ENCODE measurements at regions not wholly inside any gene's neighbourhood (a gene's known extent, or its start where the extent isn't known, plus 50 kb on each side); places are given as distances from the start of the nearest gene placed in this dataset.

DNA sequence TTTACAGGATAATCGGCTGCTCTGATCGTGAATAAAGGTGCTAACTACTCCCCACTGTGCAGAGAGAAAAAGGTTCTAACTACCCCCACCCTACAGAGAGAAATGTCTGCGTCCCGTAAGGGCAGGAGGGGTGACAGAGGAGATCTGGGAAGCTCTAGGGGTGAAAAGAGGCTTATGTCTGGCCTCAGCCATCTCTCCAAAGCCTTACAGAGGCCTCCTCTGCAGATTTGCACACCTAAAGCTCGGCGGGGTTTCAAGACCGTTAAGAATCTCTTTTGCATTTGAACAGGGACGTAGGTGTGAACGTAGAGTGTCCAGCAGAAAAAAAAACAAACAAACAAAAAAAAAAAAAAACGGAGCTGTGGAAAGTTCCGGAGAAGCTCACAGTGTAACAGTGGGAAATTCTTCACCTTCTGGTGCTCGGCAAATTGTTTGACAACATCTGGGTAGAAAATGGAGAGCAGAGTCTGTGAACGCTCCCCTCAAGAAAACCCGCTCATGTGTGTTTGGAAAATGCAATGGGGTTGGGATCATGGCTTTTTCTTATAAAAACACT is 161.0 kb downstream of the SHOX start:
- Histone ChIP-seq H3K27me3 (peaks cover 0 to 5% (median 0%) of the 10 kb centered on the region in 4 donors), H3K4me3 (no peak overlapping the region), H3K27ac (no peak overlapping the region), H3K9me3 (no peaks in the 10 kb centered on the region), H3K4me1 (no peaks in the 10 kb centered on the region), H3K36me3 (no peaks in the 10 kb centered on the region)
- TF ChIP-seq, protein P1, sequence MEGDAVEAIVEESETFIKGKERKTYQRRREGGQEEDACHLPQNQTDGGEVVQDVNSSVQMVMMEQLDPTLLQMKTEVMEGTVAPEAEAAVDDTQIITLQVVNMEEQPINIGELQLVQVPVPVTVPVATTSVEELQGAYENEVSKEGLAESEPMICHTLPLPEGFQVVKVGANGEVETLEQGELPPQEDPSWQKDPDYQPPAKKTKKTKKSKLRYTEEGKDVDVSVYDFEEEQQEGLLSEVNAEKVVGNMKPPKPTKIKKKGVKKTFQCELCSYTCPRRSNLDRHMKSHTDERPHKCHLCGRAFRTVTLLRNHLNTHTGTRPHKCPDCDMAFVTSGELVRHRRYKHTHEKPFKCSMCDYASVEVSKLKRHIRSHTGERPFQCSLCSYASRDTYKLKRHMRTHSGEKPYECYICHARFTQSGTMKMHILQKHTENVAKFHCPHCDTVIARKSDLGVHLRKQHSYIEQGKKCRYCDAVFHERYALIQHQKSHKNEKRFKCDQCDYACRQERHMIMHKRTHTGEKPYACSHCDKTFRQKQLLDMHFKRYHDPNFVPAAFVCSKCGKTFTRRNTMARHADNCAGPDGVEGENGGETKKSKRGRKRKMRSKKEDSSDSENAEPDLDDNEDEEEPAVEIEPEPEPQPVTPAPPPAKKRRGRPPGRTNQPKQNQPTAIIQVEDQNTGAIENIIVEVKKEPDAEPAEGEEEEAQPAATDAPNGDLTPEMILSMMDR (IDR thresholded peaks at IDR 0.05), result no peak
- no peak for TF ChIP-seq EP300 (IDR thresholded peaks at IDR 0.05)
- no peak for TF ChIP-seq POLR2A (IDR thresholded peaks at IDR 0.05)
- TF ChIP-seq POLR2AphosphoS5 (IDR thresholded peaks at IDR 0.05), result no peak
- WGBS, 2 donors, result 12 to 17% methylated on average over 14 of the region's 14 CpGs
- ATAC-seq (ENCODE audit: low FRiP score in 2 of 2), result no peak
- no peak for DNase-seq

DNA sequence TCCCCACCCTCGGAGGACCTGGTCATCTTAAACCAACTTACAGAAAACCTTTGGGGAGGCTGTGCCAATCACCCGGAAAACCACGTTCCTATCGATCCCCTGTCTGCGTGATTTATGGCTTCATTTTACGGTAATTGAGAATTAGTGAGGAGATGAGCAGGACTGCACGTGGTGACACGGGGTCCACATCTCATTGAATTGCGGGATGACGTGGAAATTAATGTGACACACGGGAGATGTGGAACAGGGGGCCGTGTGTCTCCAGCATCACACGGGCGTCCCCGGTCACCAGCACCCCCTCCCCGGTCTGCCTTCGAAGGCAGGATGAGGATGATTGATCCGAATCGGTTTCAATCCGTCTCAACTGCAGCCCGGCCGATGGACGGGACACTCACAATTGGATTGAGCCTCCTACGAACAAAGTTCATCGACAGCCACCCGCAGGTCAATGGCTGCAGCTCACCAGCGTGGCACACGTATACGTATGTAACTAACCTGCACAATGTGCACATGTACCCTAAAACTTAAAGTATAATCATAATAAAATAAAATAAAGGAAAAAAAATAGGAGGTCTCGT is 160.3 kb downstream of the SHOX start:
- DNase-seq (no peak), ATAC-seq (ENCODE audit: low FRiP score in 2 of 2) (no peak)
- 17 to 25% methylated on average over 28 to 30 of the region's 30 CpGs for WGBS, 2 donors
- Histone ChIP-seq H3K4me3 (no peak overlapping the region), H3K9me3 (no peaks in the 10 kb centered on the region), H3K36me3 (no peaks in the 10 kb centered on the region), H3K4me1 (no peaks in the 10 kb centered on the region), H3K27me3 (peaks cover 0 to 5% (median 0%) of the 10 kb centered on the region in 4 donors), H3K27ac (no peak overlapping the region)
- TF ChIP-seq POLR2AphosphoS5 (IDR thresholded peaks at IDR 0.05), result no peak
- no peak for TF ChIP-seq EP300 (IDR thresholded peaks at IDR 0.05)
- no peak for TF ChIP-seq POLR2A (IDR thresholded peaks at IDR 0.05)
- TF ChIP-seq, protein P1 (IDR thresholded peaks at IDR 0.05), result no peak

DNA sequence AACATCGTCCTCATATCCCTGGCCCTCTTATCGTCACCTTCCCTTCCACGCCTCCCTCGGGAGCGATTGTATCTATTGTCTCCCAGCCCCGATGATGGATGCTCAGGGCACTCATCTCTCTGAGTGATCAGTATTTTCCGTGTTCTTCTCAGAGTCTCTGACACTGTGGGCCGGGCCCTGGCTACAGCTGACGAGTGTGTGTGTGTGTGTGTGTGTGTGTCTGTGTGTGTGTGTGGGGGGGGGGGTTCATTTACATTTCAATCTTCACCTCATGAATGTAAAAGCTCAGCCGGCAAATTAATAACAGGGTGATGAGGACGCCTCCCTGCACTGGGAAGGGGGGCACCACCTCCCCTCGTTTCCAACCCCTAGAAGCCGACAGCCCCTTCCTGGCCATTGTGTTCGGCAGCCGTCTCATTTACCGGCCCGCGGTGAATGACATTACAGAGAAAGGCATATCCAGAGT is 159.5 kb downstream of the SHOX start:
- Histone ChIP-seq H3K27me3 (peaks cover 0 to 5% (median 0%) of the 10 kb centered on the region in 4 donors), H3K27ac (no peak overlapping the region), H3K4me3 (no peak overlapping the region), H3K4me1 (no peaks in the 10 kb centered on the region), H3K36me3 (no peaks in the 10 kb centered on the region), H3K9me3 (no peaks in the 10 kb centered on the region)
- ATAC-seq (ENCODE audit: low FRiP score in 2 of 2) (no peak), DNase-seq (no peak)
- TF ChIP-seq, protein P1 (IDR thresholded peaks at IDR 0.05), result no peak
- WGBS, 2 donors, result 11 to 27% methylated on average over 7 to 18 of the region's 18 CpGs

DNA sequence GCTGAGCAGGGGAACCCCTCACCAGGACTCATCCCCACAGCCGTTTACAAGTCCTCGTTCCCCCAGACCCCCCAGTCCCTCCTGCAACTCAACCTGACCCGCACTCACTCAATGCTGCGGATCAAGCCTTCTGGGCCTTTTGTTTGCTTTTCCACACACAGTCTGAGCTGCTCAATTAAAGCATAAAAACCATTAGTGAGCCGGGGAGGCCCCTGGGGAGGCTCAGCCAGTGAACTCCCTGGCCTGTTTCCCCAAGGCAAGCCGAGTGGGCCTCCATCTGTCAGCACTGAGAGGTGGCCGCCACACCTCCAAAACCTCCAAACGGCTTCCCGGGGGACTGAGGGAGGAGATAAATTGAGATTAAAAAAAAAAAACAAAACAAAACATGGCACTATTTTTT is 158.5 kb downstream of the SHOX start:
- Histone ChIP-seq H3K27ac (no peak overlapping the region), H3K4me1 (no peaks in the 10 kb centered on the region), H3K27me3 (peaks cover 0 to 5% (median 0%) of the 10 kb centered on the region in 4 donors), H3K36me3 (no peaks in the 10 kb centered on the region), H3K4me3 (no peak overlapping the region), H3K9me3 (no peaks in the 10 kb centered on the region)
- 48 to 55% methylated on average over 9 of the region's 9 CpGs for WGBS, 2 donors
- TF ChIP-seq POLR2A (IDR thresholded peaks at IDR 0.05) (no peak), EP300 (IDR thresholded peaks at IDR 0.05) (no peak), POLR2AphosphoS5 (IDR thresholded peaks at IDR 0.05) (no peak)
- TF ChIP-seq, protein P1 (IDR thresholded peaks at IDR 0.05), result no peak
- ATAC-seq (ENCODE audit: low FRiP score in 2 of 2) (no peak), DNase-seq (no peak)

DNA sequence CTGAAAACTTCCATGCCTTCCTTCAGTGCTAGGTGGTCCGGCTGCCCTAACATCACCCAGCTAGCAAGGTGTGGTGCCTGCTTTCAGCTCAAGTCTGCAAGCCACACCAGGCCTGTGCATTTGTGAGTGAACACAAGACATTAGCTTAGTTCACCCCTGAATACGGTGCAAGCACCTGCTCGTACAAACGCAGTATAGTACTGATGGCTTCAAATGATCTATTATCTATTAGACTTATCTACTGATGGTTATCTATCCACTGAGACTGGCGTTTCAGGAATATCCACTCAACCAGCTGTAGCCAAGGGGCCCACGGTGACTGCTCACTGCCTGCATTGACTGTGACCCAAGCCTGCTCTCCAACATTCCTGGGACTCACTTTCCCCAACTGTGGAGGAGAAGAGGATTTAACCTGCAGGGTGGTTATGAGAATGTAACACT is 155.9 kb downstream of the SHOX start:
- 65% methylated on average over 6 of the region's 6 CpGs for WGBS, 2 donors
- DNase-seq, result no peak
- Histone ChIP-seq H3K9me3 (no peaks in the 10 kb centered on the region), H3K27me3 (peaks cover 0 to 5% (median 0%) of the 10 kb centered on the region in 4 donors), H3K27ac (no peak overlapping the region), H3K4me1 (no peaks in the 10 kb centered on the region), H3K36me3 (no peaks in the 10 kb centered on the region), H3K4me3 (no peak overlapping the region)
- TF ChIP-seq, protein P1 (IDR thresholded peaks at IDR 0.05), result no peak
- TF ChIP-seq POLR2A (IDR thresholded peaks at IDR 0.05) (no peak), EP300 (IDR thresholded peaks at IDR 0.05) (no peak)
- no peak for ATAC-seq (ENCODE audit: low FRiP score in 2 of 2)

Data from upper lobe of left lung (tissue), 6 donors.